ENCODE measurements at regions not wholly inside any gene's neighbourhood (a gene's known extent, or its start where the extent isn't known, plus 50 kb on each side); places are given as distances from the start of the nearest gene placed in this dataset.

GRCh38 chr6:154885214-154885613 is 109.9 kb upstream of the TIAM2 start:
- Mint-ChIP-seq H3K4me3 (no peak overlapping the region), H3K36me3 (peaks cover 8 to 19% (median 15%) of the 10 kb centered on the region in 3 donors), H3K4me1 (no peaks in the 10 kb centered on the region), H3K9me3 (no peaks in the 10 kb centered on the region), H3K27ac (no peak overlapping the region), H3K27me3 (ENCODE audit: low read depth in 3 of 3) (peaks cover 1 to 5% (median 2%) of the 10 kb centered on the region in 3 donors)
- DNase-seq, result no peak

- peaks cover 1 to 5% (median 2%) of the 10 kb centered on the region in 3 donors for H3K27me3 Mint-ChIP-seq (ENCODE audit: low read depth in 3 of 3)
- H3K9me3 Mint-ChIP-seq, result no peaks in the 10 kb centered on the region
- no peak overlapping the region for H3K4me3 Mint-ChIP-seq
- no peak for DNase-seq
- peaks cover 8 to 19% (median 15%) of the 10 kb centered on the region in 3 donors for H3K36me3 Mint-ChIP-seq
- H3K27ac Mint-ChIP-seq, result peak overlapping the region in 1 of 6 donors; percentile 25
- no peaks in the 10 kb centered on the region for H3K4me1 Mint-ChIP-seq
These were observed 109.1 kb upstream of the TIAM2 start for GRCh38 chr6:154886016-154886415.

DNA sequence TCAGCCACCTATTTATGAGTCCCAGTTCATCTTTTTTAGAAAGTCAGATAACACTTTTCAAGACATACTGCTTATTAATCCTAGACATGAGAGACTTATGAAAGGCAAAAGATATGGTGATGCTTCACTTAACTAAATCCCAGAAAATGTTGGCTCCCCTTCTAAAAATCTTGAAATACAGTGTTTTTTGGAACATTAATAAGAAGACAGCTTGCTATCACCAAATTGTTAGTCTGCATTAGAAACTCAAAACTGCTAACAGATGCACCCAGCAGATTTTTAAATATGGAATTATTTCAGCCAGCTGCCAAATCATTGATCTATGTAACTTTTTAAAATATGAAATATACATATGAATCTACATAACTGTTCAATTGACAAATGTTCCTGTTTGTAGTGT is 108.6 kb upstream of the TIAM2 start:
- no peaks in the 10 kb centered on the region for H3K4me1 Mint-ChIP-seq
- DNase-seq, result no peak
- peaks cover 8 to 19% (median 15%) of the 10 kb centered on the region in 3 donors for H3K36me3 Mint-ChIP-seq
- no peaks in the 10 kb centered on the region for H3K9me3 Mint-ChIP-seq
- peaks cover 1 to 4% (median 2%) of the 10 kb centered on the region in 3 donors for H3K27me3 Mint-ChIP-seq (ENCODE audit: low read depth in 3 of 3)
- H3K27ac Mint-ChIP-seq, result peak overlapping the region in 1 of 6 donors; percentile 31
- no peak overlapping the region for H3K4me3 Mint-ChIP-seq

- H3K36me3 Mint-ChIP-seq, result peaks cover 8 to 19% (median 15%) of the 10 kb centered on the region in 3 donors
- no peak overlapping the region for H3K27ac Mint-ChIP-seq
- H3K4me3 Mint-ChIP-seq, result no peak overlapping the region
- H3K9me3 Mint-ChIP-seq, result no peaks in the 10 kb centered on the region
- H3K27me3 Mint-ChIP-seq (ENCODE audit: low read depth in 3 of 3), result peaks cover 1 to 4% (median 2%) of the 10 kb centered on the region in 3 donors
- H3K4me1 Mint-ChIP-seq, result no peaks in the 10 kb centered on the region
- no peak for DNase-seq
These were observed 108.1 kb upstream of the TIAM2 start for GRCh38 chr6:154887051-154887450.

DNA sequence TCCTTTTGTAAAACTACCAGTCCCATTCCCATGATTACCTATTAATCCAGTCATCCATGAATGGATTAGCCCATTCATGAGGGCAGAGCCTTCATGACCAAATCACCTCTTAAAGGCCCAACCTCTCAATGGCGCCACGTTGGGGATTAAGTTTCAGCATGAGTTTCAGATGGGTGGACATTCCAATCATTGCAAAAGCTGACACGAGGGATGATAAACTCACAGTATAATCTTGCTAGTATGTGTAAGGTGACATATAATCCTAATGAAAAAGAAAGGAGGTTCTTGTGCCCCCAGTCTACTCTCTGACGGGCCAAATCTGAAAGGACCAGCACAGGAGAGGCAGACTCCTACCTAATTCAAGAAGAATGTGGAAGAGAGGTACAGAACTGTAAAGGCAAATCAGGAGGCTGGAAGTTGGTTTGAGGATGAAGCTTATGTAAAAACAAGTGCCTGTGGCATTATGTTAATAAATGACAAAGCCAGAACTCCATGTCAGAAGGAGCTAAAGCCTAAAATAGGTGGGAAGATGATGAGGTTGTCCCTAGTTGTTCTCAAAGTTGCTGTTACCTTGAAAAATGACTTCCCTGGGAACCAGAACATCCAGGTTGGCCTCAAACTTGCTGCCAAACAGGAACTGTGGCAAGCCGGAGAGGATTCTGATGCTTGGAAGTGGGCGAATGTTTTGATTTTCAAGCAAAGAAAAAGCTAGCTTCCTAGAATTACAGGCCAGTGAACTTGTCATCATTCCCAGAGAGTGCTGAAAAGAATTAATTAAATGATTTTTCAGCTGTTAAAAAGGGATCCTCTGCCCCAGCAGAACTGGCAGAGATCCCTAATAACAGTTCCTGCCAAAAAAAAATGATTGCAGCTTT is 106.5 kb upstream of the TIAM2 start:
- Mint-ChIP-seq H3K36me3 (peaks cover 8 to 13% (median 8%) of the 10 kb centered on the region in 3 donors), H3K4me3 (no peak overlapping the region), H3K27ac (peak overlapping the region in 1 of 6 donors; percentile 81), H3K4me1 (peaks cover 0 to 10% of the 10 kb centered on the region in 2 donors), H3K9me3 (no peaks in the 10 kb centered on the region), H3K27me3 (ENCODE audit: low read depth in 3 of 3) (peaks cover 0 to 4% (median 2%) of the 10 kb centered on the region in 3 donors)
- no peak for DNase-seq

DNA sequence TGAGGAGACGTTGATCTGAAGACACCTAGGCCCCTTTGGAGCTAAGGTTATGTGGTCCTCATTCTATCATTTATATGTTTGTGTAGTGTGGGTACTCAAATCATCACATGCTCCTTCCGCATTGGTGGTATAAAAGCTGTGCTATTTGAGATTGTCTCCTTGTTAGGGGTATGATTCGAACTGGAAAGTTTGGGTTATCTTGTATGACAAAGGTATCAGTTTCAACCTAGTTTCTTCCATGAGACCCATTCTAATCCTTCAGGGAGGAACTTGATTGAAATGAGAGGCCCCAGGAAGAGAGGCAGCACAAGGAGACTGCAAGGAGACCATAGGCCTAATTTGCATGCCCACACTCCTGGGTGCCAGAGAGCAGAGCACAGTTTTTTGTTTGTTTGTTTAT is 104.2 kb upstream of the TIAM2 start:
- Mint-ChIP-seq H3K4me3 (no peak overlapping the region), H3K4me1 (peaks cover 2 to 16% of the 10 kb centered on the region in 2 donors), H3K36me3 (peaks cover 3 to 8% (median 7%) of the 10 kb centered on the region in 3 donors), H3K27ac (peak overlapping the region in 1 of 6 donors; percentile 13), H3K27me3 (ENCODE audit: low read depth in 3 of 3) (peaks cover 0 to 4% (median 2%) of the 10 kb centered on the region in 3 donors), H3K9me3 (no peaks in the 10 kb centered on the region)
- no peak for DNase-seq

DNA sequence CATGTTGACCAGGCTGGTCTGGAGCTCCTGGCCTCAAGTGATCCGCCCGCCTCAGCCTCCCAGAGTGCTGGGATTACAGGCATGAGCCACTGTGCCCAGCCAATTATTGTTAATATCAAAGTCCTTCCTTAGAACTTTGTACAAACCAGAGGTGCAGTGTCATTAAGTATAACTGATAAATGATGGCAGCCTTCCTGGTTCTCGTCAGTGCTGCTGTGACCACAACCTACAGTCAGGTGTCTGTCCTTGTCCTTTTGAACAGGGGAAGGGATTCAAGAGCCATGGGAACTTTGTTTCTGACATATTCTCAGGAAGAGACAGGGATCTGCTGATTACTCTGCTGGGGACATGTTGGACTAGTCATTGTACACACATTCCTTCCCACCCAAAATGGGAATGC is 103.2 kb upstream of the TIAM2 start:
- peaks cover 0 to 4% (median 2%) of the 10 kb centered on the region in 3 donors for H3K27me3 Mint-ChIP-seq (ENCODE audit: low read depth in 3 of 3)
- H3K27ac Mint-ChIP-seq, result no peak overlapping the region
- no peak for DNase-seq
- H3K4me3 Mint-ChIP-seq, result no peak overlapping the region
- H3K9me3 Mint-ChIP-seq, result no peaks in the 10 kb centered on the region
- peaks cover 0 to 5% (median 0%) of the 10 kb centered on the region in 3 donors for H3K36me3 Mint-ChIP-seq
- H3K4me1 Mint-ChIP-seq, result peaks cover 2 to 16% of the 10 kb centered on the region in 2 donors

DNA sequence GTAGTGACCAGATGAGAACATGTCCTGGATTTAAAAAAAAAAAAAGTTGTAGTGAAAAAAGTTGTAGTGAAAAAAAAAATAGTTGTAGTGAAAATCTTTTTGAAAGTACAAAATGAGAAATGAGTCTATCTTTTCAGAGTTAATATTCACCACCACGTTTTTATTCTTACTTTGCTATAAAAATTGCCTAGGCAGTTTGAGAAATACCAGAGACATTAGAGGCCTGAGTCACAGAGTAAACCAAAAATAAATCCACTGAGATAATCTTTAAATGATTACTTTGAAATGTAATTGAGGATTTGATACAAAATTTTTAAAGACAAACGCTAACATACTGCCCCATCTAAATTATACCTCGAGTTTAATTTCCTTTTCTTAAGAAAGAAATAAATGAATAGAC is 101.2 kb upstream of the TIAM2 start:
- H3K4me1 Mint-ChIP-seq, result peaks cover 2 to 16% of the 10 kb centered on the region in 2 donors
- H3K4me3 Mint-ChIP-seq, result no peak overlapping the region
- no peak for DNase-seq
- peaks cover 0 to 5% (median 0%) of the 10 kb centered on the region in 3 donors for H3K36me3 Mint-ChIP-seq
- H3K9me3 Mint-ChIP-seq, result no peaks in the 10 kb centered on the region
- peaks cover 0 to 2% (median 0%) of the 10 kb centered on the region in 3 donors for H3K27me3 Mint-ChIP-seq (ENCODE audit: low read depth in 3 of 3)
- no peak overlapping the region for H3K27ac Mint-ChIP-seq

DNA sequence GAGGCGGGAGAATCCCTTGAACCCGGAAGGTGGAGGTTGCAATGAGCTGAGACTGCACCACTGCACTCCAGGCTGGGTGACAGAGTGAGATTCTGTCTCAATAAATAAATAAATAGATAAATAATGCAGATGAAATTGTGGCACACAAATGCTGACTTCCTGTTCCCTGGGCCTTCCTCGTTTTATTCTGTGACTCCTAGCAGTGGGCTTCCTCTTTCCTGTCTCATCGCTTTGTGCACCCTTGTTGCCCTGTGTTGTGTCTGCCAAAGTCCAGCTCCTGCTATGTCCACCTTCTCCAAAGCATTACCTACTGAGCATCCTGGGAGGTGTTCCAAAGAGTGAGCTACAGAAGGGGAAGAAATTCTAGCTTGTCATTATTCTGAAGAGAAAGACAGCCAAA is 100.2 kb upstream of the TIAM2 start:
- H3K4me3 Mint-ChIP-seq, result no peak overlapping the region
- H3K4me1 Mint-ChIP-seq, result peaks cover 2 to 16% of the 10 kb centered on the region in 2 donors

DNA sequence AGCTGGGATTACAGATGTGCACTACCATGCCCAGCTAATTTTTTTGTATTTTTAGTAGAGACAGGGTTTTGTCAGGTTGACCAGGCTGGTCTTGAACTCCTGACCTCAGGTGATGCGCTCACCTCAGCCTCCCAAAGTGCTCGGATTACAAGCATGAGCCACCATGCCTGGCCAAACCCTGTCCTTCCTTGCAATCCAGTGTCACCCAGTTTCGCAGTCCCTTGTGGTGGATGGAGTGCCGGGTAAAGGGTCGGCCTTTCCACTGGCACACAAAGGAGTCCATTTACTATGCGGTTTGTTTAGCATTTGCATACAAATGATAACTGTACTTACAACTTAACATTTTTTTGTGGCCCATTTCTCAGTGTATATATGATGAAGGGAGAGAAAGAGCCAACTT is 99.3 kb upstream of the TIAM2 start:
- Mint-ChIP-seq H3K27me3 (ENCODE audit: low read depth in 3 of 3) (no peaks in the 10 kb centered on the region), H3K36me3 (peaks cover 0 to 5% (median 0%) of the 10 kb centered on the region in 3 donors), H3K4me1 (peaks cover 2 to 16% of the 10 kb centered on the region in 2 donors), H3K4me3 (no peak overlapping the region), H3K27ac (no peak overlapping the region), H3K9me3 (no peaks in the 10 kb centered on the region)
- no peak for DNase-seq

More for the DNA sequence above, 100.2 kb upstream of the TIAM2 start:
- Mint-ChIP-seq H3K27me3 (ENCODE audit: low read depth in 3 of 3) (no peaks in the 10 kb centered on the region), H3K36me3 (peaks cover 0 to 5% (median 0%) of the 10 kb centered on the region in 3 donors), H3K27ac (peak overlapping the region in 5 of 6 donors; percentile 12 to 72 (median 62)), H3K9me3 (no peaks in the 10 kb centered on the region)
- DNase-seq, result no peak

DNA sequence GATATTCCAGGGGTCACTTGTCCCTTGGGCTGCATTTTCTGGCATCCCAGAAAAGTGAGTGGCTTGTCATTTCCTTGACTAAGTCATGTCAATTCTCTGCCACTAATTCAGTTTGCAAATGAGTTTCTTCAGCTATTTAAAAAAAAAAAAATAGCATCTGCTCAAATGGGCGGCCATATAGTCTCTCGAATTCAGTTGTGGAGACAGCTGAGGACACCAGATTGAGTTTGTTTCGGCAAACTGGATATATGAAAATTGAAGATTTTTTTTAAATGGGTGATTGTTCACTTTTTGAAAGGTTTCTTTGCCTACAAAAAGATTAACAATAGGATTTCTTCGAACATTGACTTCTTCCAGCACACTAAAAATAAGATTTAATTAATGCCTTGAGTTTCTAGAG is 96.3 kb upstream of the TIAM2 start:
- no peaks in the 10 kb centered on the region for H3K27me3 Mint-ChIP-seq (ENCODE audit: low read depth in 3 of 3)
- no peak overlapping the region for H3K27ac Mint-ChIP-seq
- no peaks in the 10 kb centered on the region for H3K9me3 Mint-ChIP-seq
- H3K4me3 Mint-ChIP-seq, result no peak overlapping the region
- no peak for DNase-seq
- peaks cover 0 to 5% (median 0%) of the 10 kb centered on the region in 3 donors for H3K36me3 Mint-ChIP-seq
- peaks cover 2 to 6% of the 10 kb centered on the region in 2 donors for H3K4me1 Mint-ChIP-seq

- H3K4me3 Mint-ChIP-seq, result no peak overlapping the region
- H3K4me1 Mint-ChIP-seq, result peaks cover 1 to 3% of the 10 kb centered on the region in 2 donors
- H3K36me3 Mint-ChIP-seq, result peaks cover 0 to 5% (median 0%) of the 10 kb centered on the region in 3 donors
- H3K9me3 Mint-ChIP-seq, result no peaks in the 10 kb centered on the region
- H3K27me3 Mint-ChIP-seq (ENCODE audit: low read depth in 3 of 3), result no peaks in the 10 kb centered on the region
- H3K27ac Mint-ChIP-seq, result no peak overlapping the region
- no peak for DNase-seq
These were observed 95.2 kb upstream of the TIAM2 start for GRCh38 chr6:154899824-154900463.

GRCh38 chr6:154901876-154902552 is 93.1 kb upstream of the TIAM2 start:
- Mint-ChIP-seq H3K36me3 (no peaks in the 10 kb centered on the region), H3K4me1 (no peaks in the 10 kb centered on the region), H3K4me3 (no peak overlapping the region), H3K27ac (no peak overlapping the region), H3K27me3 (ENCODE audit: low read depth in 3 of 3) (no peaks in the 10 kb centered on the region), H3K9me3 (no peaks in the 10 kb centered on the region)
- no peak for DNase-seq

GRCh38 chr6:154907291-154907690 is 87.8 kb upstream of the TIAM2 start:
- Mint-ChIP-seq H3K4me3 (no peak overlapping the region), H3K36me3 (peaks cover 0 to 5% (median 5%) of the 10 kb centered on the region in 3 donors), H3K27ac (no peak overlapping the region), H3K9me3 (no peaks in the 10 kb centered on the region), H3K27me3 (ENCODE audit: low read depth in 3 of 3) (no peaks in the 10 kb centered on the region), H3K4me1 (no peaks in the 10 kb centered on the region)
- no peak for DNase-seq
